B cell (primary cell): ENCODE measurements at regions not wholly inside any gene's neighbourhood (a gene's known extent, or its start where the extent isn't known, plus 50 kb on each side); places are given as distances from the start of the nearest gene placed in this dataset.

Experiments
- ATAC-seq: fragments of 200-7000 bp; cut with Tn5 transposase; one replicate; pipeline ENCODE4 v1.10.0; 2021; ENCODE audit warnings: low read depth, mild to moderate bottlenecking, moderate number of reproducible peaks, moderate library complexity
- CTCF ChIA-PET: fragments of 350-600 bp; sonication (Branson Sonifier 250); formaldehyde crosslinking; loops from one replicate; lab custom pipeline; 2021; ENCODE audit warnings: antibody characterized with exemption, inconsistent platforms; lab: Charles Lee
- POLR2A ChIA-PET: fragments of 350-600 bp; sonication (Branson Sonifier 250); formaldehyde crosslinking; loops from one replicate; lab custom pipeline; 2021; ENCODE audit warnings: antibody characterized with exemption; lab: Charles Lee
- DNase-seq: peaks from one replicate; pipeline ENCODE4 v3.0.0; 2013
- H2AFZ ChIP-seq: 2 replicates; pipeline ENCODE4 v1.6.1; 2012; ENCODE audit warnings: mild to moderate bottlenecking, low read depth, low read length; ENCODE audit not compliant: insufficient read depth, poor library complexity, severe bottlenecking
- H3K27ac ChIP-seq, 2 donors: 1 replicate in 1 of 2; 2 replicates in 1 of 2; pipeline ENCODE4 v1.5.1; 2012 to 2013; ENCODE audit warnings: low read length in 2 of 2, mild to moderate bottlenecking in 2 of 2, moderate library complexity in 1 of 2
- H3K27me3 ChIP-seq, 4 experiments: fragments of 200-600 bp in 1 of 4; sonication (generic) in 1 of 4; replicated peaks in 1 of 4; 1 replicate in 2 of 4; 2 replicates in 2 of 4; pipeline versions ENCODE4 v1.6.1 to v1.7.0; 2013 to 2016; ENCODE audit warnings: low read length in 3 of 4, mild to moderate bottlenecking in 2 of 4, mixed read lengths in 1 of 4, moderate library complexity in 1 of 4; ENCODE audit not compliant: insufficient read depth in 4 of 4, control insufficient read depth in 3 of 4; ENCODE audit errors: control extremely low read depth in 1 of 4
- H3K36me3 ChIP-seq, 2 experiments: replicated peaks in 1 of 2; 1 replicate in 1 of 2; 2 replicates in 1 of 2; pipeline versions ENCODE4 v1.6.1 to v1.7.1; 2013; ENCODE audit warnings: low read length in 1 of 2; ENCODE audit not compliant: insufficient read depth in 2 of 2, control insufficient read depth in 1 of 2; ENCODE audit errors: control extremely low read depth in 1 of 2, extremely low read depth in 1 of 2
- H3K4me1 ChIP-seq, 2 donors: fragments of 200-600 bp in 1 of 2; sonication (generic) in 1 of 2; 1 replicate in 1 of 2; 2 replicates in 1 of 2; pipeline versions ENCODE4 v1.5.1 to v1.6.1; 2013 to 2017; ENCODE audit warnings: low read length in 2 of 2; ENCODE audit not compliant: control insufficient read depth in 2 of 2, insufficient read depth in 2 of 2
- H3K4me2 ChIP-seq: replicated peaks from 2 replicates; pipeline ENCODE3; 2012; ENCODE audit warnings: mild to moderate bottlenecking, low read depth, low read length; ENCODE audit not compliant: poor library complexity, severe bottlenecking
- H3K4me3 ChIP-seq, 5 experiments: fragments of 200-600 bp in 1 of 5; sonication (generic) in 1 of 5; 1 replicate in 3 of 5; 2 replicates in 2 of 5; pipeline versions ENCODE4 v1.5.1 to v1.7.0; 2011 to 2016; ENCODE audit warnings: low read length in 4 of 5, mild to moderate bottlenecking in 4 of 5, low read depth in 2 of 5, control low read depth in 1 of 5, moderate library complexity in 1 of 5; ENCODE audit not compliant: insufficient read depth in 1 of 5; ENCODE audit errors: control extremely low read depth in 1 of 5, extremely low read depth in 1 of 5
- H3K79me2 ChIP-seq: fragments of 200-600 bp; sonication (generic); one replicate; pipeline ENCODE4 v1.6.0; 2016; ENCODE audit warnings: low read length; ENCODE audit not compliant: control insufficient read depth, insufficient read depth
- H3K9ac ChIP-seq: fragments of 200-600 bp; sonication (generic); 2 replicates; pipeline ENCODE4 v1.6.1; 2017; ENCODE audit warnings: mild to moderate bottlenecking, low read length, moderate library complexity
- H3K9me3 ChIP-seq, 3 donors: one replicate each; pipeline versions ENCODE4 v1.6.1 to v1.7.1; 2013; ENCODE audit warnings: low read length in 2 of 3; ENCODE audit not compliant: control insufficient read depth in 2 of 3, insufficient read depth in 1 of 3; ENCODE audit errors: control extremely low read depth in 1 of 3
- H4K20me1 ChIP-seq: 2 replicates; pipeline ENCODE4 v1.6.0; 2012; ENCODE audit warnings: mild to moderate bottlenecking, low read length; ENCODE audit not compliant: insufficient read depth, control insufficient read depth, poor library complexity, severe bottlenecking
- H3K27ac Mint-ChIP-seq: one replicate; pipeline ENCODE4 v1.8.0; 2021; ENCODE audit warnings: mixed read lengths
- H3K27me3 Mint-ChIP-seq: one replicate; pipeline ENCODE4 v1.8.0; 2021; ENCODE audit warnings: mixed read lengths
- H3K4me1 Mint-ChIP-seq: one replicate; pipeline ENCODE4 v1.8.0; 2021; ENCODE audit warnings: mixed read lengths
- H3K4me3 Mint-ChIP-seq: one replicate; pipeline ENCODE4 v1.8.0; 2021; ENCODE audit warnings: mixed read lengths
- H3K9me3 Mint-ChIP-seq: one replicate; pipeline ENCODE4 v1.8.0; 2022; ENCODE audit warnings: mixed read lengths; ENCODE audit not compliant: insufficient read depth
- CTCF ChIP-seq: fragments of 200-600 bp; IDR thresholded peaks from one replicate; pipeline ENCODE4 v1.8.0; 2022; ENCODE audit warnings: antibody characterized with exemption, mild to moderate bottlenecking
- EZH2 ChIP-seq: IDR thresholded peaks from 2 replicates; pipeline ENCODE4 v1.6.1; 2012; ENCODE audit warnings: borderline replicate concordance, low read depth, mild to moderate bottlenecking, moderate library complexity, low read length; ENCODE audit not compliant: insufficient read depth, poor library complexity, severe bottlenecking
- WGBS: methylation state at CpG from one replicate; pipeline ENCODE4 v1.1.5; 2013; ENCODE audit warnings: missing lambda C conversion rate; ENCODE audit not compliant: insufficient coverage; 5-methylcytosine and 5-hydroxymethylcytosine counted together
- intact Hi-C: fragments of 100-400 bp; cut with micrococcal nuclease; formaldehyde crosslinking; loops from one replicate; pipeline ENCODE4 v1.10.0; 2022

- Mint-ChIP-seq H3K4me3 (no peak overlapping the region), H3K9me3 (no peaks in the 10 kb centered on the region), H3K4me1 (peaks cover 50% of the 10 kb centered on the region), H3K27ac (no peak overlapping the region), H3K27me3 (no peaks in the 10 kb centered on the region)
- Histone ChIP-seq H3K36me3 (no peaks in the 10 kb centered on the region), H3K27ac (no peak overlapping the region), H4K20me1 (no peaks in the 10 kb centered on the region), H3K4me3 (no peak overlapping the region), H3K4me1 (peaks cover 36 to 44% of the 10 kb centered on the region in 2 donors), H3K9ac (no peak overlapping the region), H2AFZ (no peak overlapping the region), H3K79me2 (peaks cover 9% of the 10 kb centered on the region), H3K27me3 (no peaks in the 10 kb centered on the region), H3K4me2 (no peak overlapping the region), H3K9me3 (no peaks in the 10 kb centered on the region)
- ATAC-seq (no peak), DNase-seq (no peak)
- CTCF ChIA-PET: no interaction called here
- intact Hi-C loops: no loop called here
- 100% methylated on average over 2 of the region's 3 CpGs for WGBS
- POLR2A ChIA-PET: no interaction called here
- TF ChIP-seq CTCF (no peak), EZH2 (no peak)
These were observed 90.2 kb upstream of the SLC38A2 start for GRCh38 chr12:46462641-46463355.

- no peak for ATAC-seq
- WGBS: no CpG with 5 or more reads among the region's 4 CpGs
- Histone ChIP-seq H3K36me3 (no peaks in the 10 kb centered on the region), H2AFZ (no peak overlapping the region), H4K20me1 (no peaks in the 10 kb centered on the region), H3K79me2 (peaks cover 9% of the 10 kb centered on the region), H3K9ac (no peak overlapping the region), H3K4me3 (no peak overlapping the region), H3K4me2 (no peak overlapping the region), H3K4me1 (peaks cover 36 to 43% of the 10 kb centered on the region in 2 donors), H3K9me3 (no peaks in the 10 kb centered on the region), H3K27ac (peak overlapping the region in 1 of 2 donors; percentile 78), H3K27me3 (no peaks in the 10 kb centered on the region)
- DNase-seq: no peak
- Mint-ChIP-seq H3K27ac (no peak overlapping the region), H3K4me3 (no peak overlapping the region), H3K27me3 (no peaks in the 10 kb centered on the region), H3K9me3 (no peaks in the 10 kb centered on the region), H3K4me1 (peaks cover 44% of the 10 kb centered on the region)
- TF ChIP-seq CTCF (no peak), EZH2 (no peak)
- intact Hi-C loops: no loop called here
- CTCF ChIA-PET: no interaction called here
- POLR2A ChIA-PET: no interaction called here
These were observed 89.5 kb upstream of the SLC38A2 start for GRCh38 chr12:46461907-46462640.
